A549 (cell line): ENCODE measurements at regions not wholly inside any gene's neighbourhood (a gene's known extent, or its start where the extent isn't known, plus 50 kb on each side); places are given as distances from the start of the nearest gene placed in this dataset.

ENCODE experiments used
- CTCF ChIP-seq: fragments of >200 bp; sonication (Bioruptor Twin); formaldehyde crosslinking; IDR thresholded peaks from 3 replicates; pipeline ENCODE4 v1.5.1; 2016
- EHF ChIP-seq: fragments of 250-450 bp; sonication (Bioruptor Pico); IDR thresholded peaks from 2 replicates; pipeline ENCODE4 v1.5.0; 2020; ENCODE audit warnings: mild to moderate bottlenecking
- JUN ChIP-seq, 2 experiments: fragments of >200 bp; sonication (Bioruptor Twin); formaldehyde crosslinking; IDR thresholded peaks; 2 replicates in 1 of 2; 3 replicates in 1 of 2; pipeline ENCODE4 v1.6.1; 2016 to 2017
- MYC ChIP-seq: IDR thresholded peaks from 2 replicates; pipeline ENCODE4 v1.6.1; 2012; ENCODE audit warnings: mild to moderate bottlenecking, inconsistent platforms, low read length, improper control_type of control experiment, borderline replicate concordance
- PBX3 ChIP-seq: IDR thresholded peaks from 2 replicates; pipeline ENCODE4 v1.6.1; 2012
- POLR2A ChIP-seq: IDR thresholded peaks from 2 replicates; pipeline ENCODE4 v1.6.1; 2012; ENCODE audit warnings: mild to moderate bottlenecking, low read length
- REST ChIP-seq: fragments of 200-600 bp; sonication (generic); IDR thresholded peaks from 2 replicates; pipeline ENCODE4 v1.6.1; 2016; ENCODE audit warnings: antibody characterized with exemption, mild to moderate bottlenecking, moderate library complexity
- SREBF2 ChIP-seq: fragments of 450-650 bp; IDR thresholded peaks from 2 replicates; pipeline ENCODE4 v1.6.1; 2014; ENCODE audit warnings: mild to moderate bottlenecking, moderate library complexity
- ZFP36 ChIP-seq: fragments of 450-650 bp; IDR thresholded peaks from 2 replicates; pipeline ENCODE4 v1.6.1; 2014; ENCODE audit warnings: borderline replicate concordance; ENCODE audit not compliant: partially characterized antibody

GRCh38 chr5:52685971-52686370, 101.7 kb upstream of the ITGA1 start:
- TF ChIP-seq PBX3 = no peak
- TF ChIP-seq REST = peak; percentile 36; the same call in 1 of the 2 replicates
- no peak for TF ChIP-seq JUN (IDR thresholded peaks at IDR 0.05)
- TF ChIP-seq EHF (CRISPR knock-in tag) = no peak
- no peak for TF ChIP-seq CTCF
- no peak for TF ChIP-seq SREBF2
- TF ChIP-seq ZFP36 = no peak
- TF ChIP-seq POLR2A = no peak
- no peak for TF ChIP-seq MYC
